Effector CD4-positive, alpha-beta T cell (primary cell): ENCODE measurements at regions not wholly inside any gene's neighbourhood (a gene's known extent, or its start where the extent isn't known, plus 50 kb on each side); places are given as distances from the start of the nearest gene placed in this dataset.
"Not testable (repeated sequence)": the region's sequence is repeated elsewhere in the genome, so short reads cannot be mapped to it uniquely, and the experiment has no call there.

Source experiments
- DNase-seq: peaks from one replicate; pipeline ENCODE4 v3.0.0-alpha.2; 2020

DNA sequence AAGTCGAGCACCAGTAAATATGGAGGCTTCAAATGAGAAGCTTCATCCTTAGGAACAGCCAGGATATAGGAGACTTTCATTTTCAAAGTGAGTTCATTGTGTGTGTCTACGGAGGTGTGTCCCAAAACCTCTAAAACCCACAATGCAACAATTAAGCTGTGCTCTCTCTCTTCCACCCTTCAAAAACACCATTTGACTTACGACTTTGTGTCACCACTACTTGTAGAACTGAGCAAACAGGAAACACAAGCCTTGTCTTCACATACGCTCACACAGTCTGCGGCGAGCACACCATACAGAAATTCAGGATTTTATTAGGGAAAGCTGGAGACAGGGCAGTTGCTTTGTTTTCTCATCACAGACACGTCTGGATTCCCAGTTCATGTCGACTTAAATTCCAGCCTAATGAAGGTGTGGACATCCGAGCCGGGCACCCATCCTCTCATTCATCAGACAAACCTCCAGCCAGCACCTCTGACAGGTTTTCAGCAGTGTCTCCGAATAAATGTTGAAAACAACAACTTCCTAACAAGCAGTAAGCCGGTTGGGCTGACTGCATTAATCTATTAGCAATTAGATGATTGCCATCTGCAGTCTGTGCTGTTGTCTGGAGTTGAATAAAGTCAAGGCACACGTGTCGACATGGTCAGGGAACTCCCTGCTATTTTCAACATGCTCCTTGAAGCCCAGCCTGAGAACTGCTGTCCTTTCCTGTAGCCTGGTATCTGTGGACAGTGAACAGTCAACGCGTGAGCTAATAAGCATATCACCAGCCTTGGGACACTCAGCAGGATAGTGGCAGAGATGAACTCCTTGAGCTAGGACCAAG lies 1411.1 kb downstream of the BRD1 start:
- DNase-seq: no peak

DNA sequence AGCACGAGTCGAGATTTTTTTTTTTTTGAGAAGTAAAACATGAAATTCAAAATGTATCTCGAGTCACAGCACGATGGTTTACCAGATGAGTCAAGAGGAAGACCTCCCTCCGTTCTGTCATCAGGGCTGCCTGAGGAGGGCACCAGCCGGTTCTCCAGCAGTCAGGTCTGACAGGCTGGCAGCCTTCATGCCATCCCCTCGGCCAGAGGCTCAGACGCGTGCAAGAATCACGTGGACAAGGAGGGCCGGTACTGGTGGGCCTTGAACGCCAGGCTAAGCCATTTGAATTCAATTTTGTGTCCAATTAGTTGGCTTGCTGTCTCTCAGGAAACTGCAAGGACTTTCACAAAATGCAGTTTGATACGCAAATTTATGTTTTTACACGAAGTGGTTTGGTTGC lies 1412.2 kb downstream of the BRD1 start:
- no peak for DNase-seq

DNA sequence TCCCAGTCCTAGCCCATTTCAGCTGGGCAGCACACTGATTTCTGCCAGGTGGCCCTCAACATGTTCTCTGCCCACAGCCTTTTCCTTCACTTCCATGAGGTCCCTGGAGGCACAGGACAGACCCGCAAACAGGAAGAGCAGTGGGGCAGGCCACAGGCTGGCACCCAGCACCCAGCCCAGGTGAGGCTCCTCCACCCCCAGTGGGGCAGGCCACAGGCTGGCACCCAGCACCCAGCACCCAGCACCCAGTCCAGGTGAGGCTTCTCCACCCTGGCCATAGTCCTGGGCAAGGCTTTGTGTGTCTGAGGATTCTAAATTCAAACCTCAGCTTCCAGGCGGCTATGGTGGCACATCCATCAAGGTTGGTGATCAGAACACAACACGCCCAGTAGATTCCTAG lies 1413.0 kb downstream of the BRD1 start:
- DNase-seq: no peak

DNA sequence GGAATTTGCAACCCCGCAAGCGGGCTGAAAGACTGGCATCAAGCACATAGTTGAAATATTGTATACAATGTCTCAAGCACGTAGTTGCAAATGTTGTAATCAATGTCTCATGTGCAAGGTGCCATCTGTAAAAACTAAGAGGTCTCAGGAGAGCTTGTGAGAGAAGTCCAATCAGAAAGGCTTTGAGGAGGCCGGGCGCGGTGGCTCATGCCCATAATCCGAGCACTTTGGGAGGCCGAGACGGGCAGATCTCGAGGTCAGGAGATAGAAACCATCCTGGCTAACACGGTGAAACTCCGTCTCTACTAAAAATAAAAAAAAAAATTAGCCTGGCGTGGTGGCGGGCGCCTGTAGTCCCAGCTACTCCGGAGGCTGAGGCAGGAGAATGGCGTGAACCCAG lies 1414.7 kb downstream of the BRD1 start:
- not testable (repeated sequence) for DNase-seq

DNA sequence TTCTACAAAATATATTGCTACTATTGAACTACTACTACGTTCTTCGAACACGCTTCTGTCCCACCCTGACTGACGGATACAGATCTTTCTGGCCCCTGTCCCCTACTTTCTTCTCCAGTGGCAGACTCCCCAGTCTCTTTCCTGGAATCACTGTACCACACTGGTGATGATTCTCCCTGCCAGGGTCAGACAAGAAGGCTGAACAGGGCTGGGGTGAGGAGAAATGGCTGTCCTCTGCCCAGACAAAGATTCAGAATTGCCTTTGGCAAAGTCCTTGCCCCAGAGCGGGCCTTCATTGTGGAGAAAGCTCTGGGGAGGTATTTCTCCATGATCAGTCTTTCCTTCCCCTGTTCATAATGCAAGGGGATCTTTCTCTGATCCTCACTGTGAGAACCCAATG lies 1417.1 kb downstream of the BRD1 start:
- no peak for DNase-seq

DNA sequence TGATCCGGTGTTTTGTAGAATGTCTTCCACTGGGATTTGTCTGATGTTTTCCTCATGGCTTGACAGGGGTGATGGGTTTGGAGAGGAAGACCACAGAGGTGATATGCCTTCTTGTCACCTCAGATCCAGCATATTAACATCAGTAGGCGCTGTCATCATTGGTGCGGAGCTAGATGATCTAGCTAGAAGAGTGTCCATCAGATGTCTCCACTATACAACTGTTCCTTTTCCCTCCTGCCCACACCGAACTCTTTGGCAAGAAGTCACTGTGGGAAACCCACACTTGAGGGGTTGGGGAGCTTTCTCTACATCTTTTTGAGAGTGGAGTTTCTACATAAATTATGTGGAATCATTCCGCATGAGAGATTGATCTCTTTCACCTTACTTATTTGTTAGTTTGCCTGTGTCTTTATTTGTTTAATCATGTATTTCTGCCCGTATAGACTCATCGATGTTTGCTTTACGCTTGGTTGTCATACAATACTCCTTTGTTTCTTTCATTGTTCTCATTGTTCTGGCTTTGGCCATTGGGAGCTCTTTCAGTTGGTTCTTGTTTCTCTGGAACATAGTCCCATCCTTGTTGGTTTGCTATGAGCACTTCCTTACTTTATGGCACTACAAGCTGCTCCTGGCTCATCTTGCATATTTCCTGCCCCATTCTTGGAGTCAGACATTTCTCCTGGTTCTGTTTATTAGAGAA lies 1420.3 kb downstream of the BRD1 start:
- DNase-seq: no peak

DNA sequence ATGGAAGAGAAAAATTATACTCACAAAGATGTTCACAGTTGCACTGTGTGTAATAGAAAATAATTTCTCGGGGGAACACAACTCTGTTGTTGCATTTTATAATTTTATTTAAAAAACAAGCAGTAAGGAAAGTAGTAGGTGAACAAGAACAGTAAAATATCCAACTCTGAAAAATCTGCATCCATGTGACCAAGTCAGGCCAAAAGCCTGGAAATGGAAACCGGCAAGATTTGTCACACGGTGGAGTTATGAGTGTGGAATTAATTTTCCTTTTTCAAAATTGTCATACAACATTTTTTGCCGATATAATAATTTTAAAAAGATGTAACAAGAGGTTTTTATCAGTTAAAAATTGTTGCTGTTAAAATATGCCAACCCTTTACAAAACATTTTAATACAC lies 1421.5 kb downstream of the BRD1 start:
- no peak for DNase-seq

DNA sequence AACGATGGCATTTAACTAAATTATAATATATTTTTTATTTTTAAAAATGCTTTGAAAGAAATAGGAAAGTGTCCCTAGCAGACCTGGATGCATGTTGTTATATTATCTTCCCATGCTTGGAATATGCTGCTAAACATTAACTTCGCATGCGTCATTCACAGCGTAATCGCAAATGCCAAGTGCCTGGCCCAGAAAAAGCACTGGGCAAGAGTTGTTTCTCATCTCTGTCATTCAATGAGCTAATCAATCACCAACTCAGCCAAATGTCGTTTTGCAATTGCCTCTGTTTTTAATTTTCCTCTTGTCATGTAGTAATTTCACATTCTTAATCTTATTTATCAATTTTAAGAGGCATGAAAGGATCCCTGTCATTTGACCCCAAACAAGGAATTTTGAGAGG lies 1421.9 kb downstream of the BRD1 start:
- no peak for DNase-seq

DNA sequence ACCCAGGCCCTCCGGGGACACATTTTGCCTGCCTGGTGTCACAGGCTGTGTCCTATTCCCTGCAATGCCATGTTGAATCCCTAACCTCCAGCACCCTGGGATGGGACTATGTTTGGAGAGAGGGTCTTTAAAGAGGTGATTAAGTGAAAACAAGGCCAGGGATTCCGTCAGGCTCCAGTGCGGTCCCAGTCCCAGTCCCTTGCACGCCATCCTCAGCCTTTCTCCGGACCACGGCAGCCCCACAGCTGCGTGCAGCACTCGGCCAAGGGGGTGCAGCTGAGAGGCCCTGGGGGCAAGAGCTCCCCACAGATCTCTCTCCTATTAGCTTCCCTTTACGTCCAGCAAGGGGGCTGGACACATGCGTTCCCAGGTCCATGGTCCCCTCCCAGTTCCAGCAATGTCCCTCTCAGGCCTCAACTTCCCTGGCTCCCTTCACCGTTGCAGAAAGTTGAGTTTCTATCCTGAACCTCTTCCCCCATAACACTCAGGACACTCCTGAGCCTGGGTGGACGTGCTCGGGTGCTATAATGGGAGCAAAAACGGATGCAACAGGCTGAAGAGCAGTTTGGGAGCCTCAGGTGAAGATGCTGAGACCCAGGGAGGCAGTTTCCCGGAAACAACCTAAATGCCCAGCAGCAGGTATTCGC lies 1422.7 kb downstream of the BRD1 start:
- no peak for DNase-seq

DNA sequence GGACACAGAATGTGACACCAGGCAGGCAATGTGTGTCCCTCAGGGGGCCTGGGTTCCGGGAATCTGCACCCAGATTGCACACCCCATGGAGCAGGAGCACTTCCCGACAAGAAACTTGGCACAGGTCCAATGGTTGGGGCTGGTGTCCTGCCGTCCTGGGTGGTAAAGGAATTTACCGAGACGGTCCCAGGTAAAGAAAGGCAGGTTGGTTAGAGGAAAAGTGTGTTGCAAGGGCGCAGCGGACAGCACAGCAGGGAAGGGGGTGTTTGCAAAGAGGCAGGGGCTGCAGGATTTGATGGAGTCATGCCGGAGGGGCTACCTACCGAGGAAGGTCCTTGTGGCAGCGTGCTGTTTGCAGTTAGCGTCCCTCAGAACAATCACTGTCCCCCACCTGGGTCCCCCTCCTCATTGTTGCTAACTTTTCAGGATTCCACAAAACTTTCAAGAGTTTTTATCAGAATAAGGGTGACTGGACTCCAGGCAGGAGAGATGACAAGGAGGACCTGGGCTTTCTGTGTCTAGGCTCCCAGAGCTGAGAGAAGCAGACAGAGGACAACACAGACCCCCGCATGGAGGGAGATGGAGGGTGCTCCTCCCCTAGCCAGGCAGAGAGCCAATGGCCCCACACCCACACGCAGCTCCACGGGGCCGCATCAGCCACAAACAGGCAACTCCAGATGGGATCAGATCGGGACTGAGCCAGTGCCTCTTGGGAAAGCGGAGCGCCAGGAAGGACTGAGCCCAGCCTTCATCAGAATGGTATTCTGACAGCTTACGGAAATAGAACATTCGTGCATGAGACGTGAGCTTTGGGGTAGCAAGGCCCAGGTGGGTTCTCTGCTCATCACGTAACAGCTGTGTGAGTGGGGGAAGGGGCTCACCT lies 1423.9 kb downstream of the BRD1 start:
- no peak for DNase-seq

DNA sequence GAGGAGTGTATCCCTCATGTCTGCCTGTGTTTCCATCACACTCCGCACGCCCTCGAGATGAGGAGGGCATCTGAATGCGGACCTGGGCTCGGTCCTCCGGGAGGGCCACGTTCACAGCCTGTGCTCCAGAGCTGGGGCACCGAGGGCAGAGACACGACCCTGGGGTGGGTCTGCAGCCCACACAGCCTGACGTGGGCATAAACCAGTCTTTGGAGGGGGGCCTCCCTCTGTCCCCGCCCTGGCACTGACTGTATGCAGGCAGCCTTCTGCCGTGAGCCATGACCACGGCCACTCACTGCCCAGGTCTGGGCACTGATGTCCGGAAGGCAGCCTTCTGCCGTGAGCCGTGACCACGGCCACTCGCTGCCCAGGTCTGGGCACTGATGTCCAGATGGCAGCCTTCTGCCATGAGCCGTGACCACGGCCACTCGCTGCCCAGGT lies 1425.1 kb downstream of the BRD1 start:
- no peak for DNase-seq

DNA sequence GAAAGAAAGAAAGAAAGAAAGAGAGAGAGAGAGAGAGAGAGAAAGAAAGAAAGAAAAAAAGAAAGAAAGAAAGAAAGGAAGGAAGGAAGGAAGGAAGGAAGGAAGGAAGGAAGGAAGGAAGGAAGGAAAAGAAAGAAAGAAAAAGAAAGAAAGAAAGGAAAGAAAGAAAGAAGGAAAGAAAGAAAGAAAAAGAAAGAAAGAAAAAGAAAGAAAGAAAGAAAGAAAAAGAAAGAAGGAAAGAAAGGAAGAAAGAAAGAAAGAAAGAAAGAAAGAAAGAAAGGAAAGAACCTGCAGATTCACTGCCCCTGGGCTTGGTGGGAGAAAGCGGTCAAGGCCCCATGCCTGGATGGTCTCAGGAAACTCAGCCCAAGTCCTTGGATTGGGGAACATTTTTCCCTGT lies 1426.2 kb downstream of the BRD1 start:
- not testable (repeated sequence) for DNase-seq

DNA sequence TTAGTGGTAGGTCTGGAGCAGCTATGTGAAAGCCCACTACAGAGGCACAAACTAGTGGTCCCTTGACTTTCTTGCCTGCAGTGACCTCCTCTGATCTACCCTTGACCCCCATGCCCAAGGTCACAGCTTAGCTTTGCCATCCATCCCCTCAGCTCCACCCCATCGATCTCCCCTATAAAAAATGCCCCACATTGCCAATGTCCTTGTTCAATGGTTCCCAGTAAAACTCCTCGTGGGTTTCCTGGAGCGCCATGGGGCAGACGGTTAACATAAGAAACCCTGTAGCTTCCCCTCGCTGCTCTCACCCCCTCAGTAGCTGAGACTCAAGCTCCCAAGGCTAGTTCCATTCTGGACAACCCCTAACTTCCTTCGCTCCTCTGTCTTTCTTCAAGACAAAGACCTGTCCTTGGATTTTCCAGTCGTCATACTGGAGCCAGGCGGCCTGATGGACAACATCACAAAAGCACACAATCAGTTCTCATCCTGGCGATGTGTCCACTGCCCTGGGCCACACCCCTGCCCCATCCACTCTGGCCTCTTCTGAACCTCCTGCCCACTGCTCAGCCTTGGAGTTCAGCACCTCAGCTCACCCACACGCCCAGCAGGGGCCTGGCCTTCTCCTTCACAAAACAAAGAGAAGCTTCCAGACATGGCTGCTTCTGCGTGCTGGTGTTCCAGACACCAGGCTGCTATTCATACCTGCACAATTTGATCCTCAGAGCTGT lies 1429.3 kb downstream of the BRD1 start:
- DNase-seq: no peak

DNA sequence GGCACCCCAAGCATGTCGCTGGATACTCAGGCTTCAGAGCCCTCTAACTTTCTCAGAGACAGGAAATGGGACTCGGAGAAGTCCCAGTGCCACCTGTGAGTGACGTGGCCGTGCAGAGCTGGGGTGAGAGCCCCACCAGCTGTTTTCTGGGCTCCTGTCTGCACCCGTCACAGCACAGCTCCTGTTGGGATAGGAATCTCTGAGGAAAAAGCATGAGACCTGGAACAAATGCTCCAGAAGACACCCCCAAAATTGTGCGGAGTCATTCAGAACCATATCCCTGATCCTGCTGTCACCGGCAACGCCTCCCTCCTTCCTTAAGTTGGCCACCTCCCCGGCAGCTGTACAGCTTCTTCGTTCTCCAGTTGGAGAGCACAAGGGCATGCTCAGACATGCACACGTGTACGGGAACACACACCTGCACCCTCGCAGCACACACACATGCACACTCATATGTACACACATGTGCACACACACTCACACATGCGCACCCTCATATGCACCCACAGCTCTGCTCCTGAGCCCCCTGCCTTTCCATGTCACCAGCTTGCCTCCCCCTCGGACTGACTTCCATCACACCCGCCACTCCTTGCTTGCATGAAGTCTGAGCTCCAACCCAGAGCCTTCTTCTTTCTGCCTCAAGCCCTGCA lies 1430.0 kb downstream of the BRD1 start:
- no peak for DNase-seq

DNA sequence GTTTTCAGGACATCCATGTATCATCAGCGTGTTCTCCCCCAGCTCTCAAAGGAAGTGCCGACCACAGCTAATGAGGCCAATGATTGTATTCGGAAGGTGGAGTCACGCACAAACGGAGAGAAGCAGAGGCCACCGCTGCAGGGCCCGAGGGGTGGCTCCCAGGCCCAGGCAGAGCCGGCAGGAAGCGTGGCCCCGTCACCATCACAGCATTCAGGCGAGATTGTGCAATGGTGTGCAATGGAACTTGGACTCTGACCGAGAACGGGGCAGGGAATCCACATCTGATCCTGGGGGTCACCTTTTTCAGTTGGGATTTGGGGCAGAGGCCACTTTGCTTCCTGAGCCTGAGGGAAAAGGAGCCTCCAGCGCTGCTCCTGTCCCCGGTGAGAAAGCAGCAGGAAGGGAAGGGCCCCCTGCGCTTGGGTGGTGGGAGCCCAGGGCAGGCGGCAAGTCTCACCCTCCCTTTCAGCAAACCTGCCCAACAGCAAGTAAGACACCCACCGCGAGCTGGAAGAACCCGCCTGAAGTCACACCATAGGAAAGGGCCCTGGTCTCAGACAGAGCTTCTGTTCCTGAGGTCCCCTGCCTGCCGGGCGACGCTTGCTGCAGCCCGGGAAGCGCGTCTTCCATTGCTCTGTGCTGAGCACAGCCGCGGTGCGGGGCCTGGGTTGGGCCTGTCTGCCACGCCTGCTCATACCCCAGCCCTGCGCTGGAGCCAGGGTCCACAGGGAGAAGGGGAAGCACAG lies 1430.7 kb downstream of the BRD1 start:
- DNase-seq: no peak

DNA sequence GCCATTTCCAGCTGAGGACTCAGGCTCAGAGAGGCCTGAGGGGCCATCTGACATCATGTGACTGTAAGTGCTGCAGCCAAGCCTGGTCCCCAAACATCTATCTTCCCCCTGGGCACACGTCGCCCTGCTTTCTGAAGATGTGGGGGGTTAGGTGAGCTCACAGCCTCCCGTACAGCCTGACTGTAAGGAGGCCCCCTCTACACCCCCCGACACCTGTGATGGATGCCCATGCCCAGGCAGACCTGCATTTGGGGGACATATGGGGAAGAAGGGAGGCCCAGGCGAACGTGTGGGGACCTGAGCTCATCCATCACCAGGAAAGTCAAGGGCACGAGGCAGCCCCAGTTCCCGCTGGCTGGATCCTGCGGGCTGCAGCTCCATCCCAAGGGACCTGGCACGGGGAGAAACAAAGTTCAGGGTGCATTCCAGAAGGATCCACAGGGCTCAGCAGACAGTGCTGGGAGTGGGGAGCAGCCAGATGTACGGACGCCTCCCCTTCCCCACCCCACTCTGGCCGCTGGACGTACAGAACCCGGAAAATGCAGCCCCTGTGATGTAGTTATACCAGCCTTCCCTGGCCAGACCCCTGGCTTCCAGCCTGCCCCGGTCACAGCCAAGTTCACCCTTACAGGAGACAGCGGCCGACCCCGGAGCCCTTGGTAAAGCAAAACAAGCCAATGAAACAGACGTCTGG lies 1431.4 kb downstream of the BRD1 start:
- DNase-seq: no peak

DNA sequence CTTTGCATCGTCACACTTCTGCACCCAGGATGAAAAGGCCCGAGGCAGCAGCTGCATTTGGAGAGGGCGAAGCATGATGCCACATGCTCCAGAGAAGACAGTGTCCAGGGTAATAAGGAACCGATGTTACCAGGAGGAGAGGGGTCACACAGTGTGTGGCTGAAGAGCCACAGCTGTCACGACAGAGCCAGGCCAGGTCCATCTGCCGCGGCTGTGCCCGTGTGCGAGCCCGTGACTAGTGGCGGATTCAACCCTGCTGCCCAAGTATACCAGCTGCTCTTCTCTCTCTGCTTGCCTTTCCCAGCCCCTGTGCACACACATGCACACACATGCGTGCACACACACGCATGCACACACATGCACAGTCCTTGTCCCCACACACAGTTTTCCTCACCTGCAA lies 1432.5 kb downstream of the BRD1 start:
- DNase-seq: no peak

DNA sequence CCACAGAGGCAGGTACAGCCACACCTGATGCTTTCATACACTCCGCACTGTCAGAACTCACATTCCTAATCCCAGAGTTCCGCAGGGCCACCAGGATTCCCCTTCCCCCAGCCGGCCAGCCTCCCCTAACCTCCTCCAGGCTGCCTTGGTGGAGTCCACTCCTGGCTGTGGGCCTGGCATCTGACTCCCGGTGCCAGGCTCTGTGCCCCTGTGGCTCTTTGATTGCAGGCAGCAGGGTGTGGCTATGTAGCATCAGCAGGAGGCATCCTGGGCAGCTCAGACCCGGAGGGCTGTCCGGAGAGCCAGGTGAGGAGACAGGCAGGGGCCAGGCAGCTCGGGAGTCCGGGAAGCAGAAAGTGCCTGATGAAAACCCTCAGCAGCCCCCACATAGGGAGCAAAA lies 1432.9 kb downstream of the BRD1 start:
- no peak for DNase-seq

DNA sequence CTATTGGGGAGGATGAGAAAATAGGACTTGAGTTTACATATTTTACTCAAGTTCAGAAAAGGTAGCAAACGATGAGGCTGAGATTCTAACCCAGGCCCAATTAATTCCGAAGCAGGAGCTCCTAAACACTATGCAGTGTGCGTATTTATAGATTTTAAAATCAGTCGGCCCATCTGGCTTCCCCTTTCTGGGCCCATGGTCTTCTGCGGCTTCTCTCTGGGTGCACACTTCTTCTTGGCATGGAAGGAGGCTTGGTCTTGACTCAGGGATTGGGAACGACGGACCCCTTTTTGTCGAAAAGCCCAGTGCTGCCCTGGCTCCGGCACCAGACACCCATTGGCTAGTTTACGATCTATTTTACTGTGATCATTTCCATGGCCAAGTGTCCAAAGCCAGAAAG lies 1433.8 kb downstream of the BRD1 start:
- DNase-seq: no peak

DNA sequence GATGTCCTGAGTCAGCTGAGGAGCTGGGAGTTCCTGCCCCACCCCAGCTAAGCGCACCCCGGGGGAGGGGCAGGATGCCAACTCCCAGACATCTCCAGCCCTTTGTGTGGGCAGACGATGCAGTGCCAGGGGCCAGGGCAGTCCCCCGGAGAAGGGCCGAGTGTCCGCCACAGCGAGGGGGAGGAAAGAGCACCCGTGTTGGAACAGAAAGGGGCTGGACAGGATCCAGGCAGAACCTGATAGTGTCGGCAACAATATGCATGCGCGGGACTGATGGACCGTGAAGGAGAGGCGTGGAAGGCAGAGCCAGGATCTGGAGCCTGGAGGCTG lies 1434.7 kb downstream of the BRD1 start:
- no peak for DNase-seq
